ENCODE measurements at regions not wholly inside any gene's neighbourhood (a gene's known extent, or its start where the extent isn't known, plus 50 kb on each side); places are given as distances from the start of the nearest gene placed in this dataset.

DNA sequence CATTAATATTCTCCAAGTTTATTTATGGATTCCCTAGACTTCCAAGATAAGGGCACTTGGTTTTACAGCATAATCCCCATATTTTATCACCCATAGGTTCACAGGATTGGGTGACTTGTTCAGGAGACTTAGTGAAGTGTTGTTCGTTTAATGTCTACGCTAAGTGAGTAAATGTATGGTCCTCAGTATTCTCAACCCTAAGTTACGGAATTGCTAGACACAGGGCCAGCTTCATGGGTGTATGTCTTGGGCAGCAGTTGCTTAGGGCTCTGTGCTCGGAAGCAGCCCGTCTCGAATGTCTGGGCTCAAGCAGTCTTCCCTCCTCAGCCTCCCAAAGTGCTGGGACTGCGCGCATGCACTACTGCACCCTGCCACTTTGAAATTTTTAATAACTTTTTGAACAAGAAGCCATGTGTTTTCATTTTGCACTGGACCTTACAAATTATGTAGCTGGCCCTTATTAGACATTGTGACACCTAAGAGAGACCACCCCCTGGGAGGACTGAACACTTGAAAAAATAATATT lies 91.5 kb upstream of the ZNF217 start:
- ATAC-seq (no peak), DNase-seq (no peak)
- Mint-ChIP-seq H3K4me1 (ENCODE audit: low read depth) (peaks cover 35% of the 10 kb centered on the region), H3K27me3 (no peaks in the 10 kb centered on the region), H3K36me3 (ENCODE audit: low read depth) (no peaks in the 10 kb centered on the region), H3K27ac (peak overlapping the region; percentile 84), H3K9me3 (no peaks in the 10 kb centered on the region), H3K4me3 (no peak overlapping the region)
- TF ChIP-seq, protein P1, sequence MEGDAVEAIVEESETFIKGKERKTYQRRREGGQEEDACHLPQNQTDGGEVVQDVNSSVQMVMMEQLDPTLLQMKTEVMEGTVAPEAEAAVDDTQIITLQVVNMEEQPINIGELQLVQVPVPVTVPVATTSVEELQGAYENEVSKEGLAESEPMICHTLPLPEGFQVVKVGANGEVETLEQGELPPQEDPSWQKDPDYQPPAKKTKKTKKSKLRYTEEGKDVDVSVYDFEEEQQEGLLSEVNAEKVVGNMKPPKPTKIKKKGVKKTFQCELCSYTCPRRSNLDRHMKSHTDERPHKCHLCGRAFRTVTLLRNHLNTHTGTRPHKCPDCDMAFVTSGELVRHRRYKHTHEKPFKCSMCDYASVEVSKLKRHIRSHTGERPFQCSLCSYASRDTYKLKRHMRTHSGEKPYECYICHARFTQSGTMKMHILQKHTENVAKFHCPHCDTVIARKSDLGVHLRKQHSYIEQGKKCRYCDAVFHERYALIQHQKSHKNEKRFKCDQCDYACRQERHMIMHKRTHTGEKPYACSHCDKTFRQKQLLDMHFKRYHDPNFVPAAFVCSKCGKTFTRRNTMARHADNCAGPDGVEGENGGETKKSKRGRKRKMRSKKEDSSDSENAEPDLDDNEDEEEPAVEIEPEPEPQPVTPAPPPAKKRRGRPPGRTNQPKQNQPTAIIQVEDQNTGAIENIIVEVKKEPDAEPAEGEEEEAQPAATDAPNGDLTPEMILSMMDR (IDR thresholded peaks at IDR 0.05): no peak
- CTCF ChIA-PET: interaction anchor here (1.2 to 1.6 kb wide), 3 partner anchors 10 to 231 kb away, joined by 4 read pairs; no protein-coding TSS in a partner anchor
- intact Hi-C loops (cut with micrococcal nuclease): no loop called here
- POLR2A ChIA-PET: interaction anchor here (0.6 to 1.2 kb wide), 3 partner anchors 24 to 37 kb away, joined by 3 to 6 read pairs (median 3); no protein-coding TSS in a partner anchor

DNA sequence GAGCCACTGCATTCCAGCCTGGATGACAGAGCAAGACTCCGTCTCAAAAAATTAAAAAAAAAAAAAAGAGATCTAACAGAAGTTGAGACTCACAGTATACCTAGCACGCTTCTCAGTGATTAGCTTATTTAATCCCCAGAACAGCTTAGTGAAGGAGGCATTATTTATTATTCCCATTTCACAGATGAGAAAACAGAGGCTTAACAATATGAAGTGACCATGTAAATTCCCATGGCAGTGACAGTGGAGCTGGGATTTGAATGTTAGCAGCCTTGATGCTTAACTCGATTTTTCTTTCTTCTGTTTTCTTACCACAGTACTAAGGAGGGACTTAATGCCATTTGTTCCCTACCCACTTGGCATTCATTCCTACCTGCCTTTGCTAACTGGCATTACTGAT lies 89.9 kb upstream of the ZNF217 start:
- H3K27me3 Mint-ChIP-seq: no peaks in the 10 kb centered on the region
- DNase-seq (no peak), ATAC-seq (no peak)
- intact Hi-C loops (cut with micrococcal nuclease): no loop called here
- H3K36me3 Mint-ChIP-seq (ENCODE audit: low read depth): no peaks in the 10 kb centered on the region
- H3K27ac Mint-ChIP-seq: no peak overlapping the region
- TF ChIP-seq, protein P1 (IDR thresholded peaks at IDR 0.05): no peak
- no peaks in the 10 kb centered on the region for H3K9me3 Mint-ChIP-seq
- H3K4me1 Mint-ChIP-seq (ENCODE audit: low read depth): peaks cover 39% of the 10 kb centered on the region
- H3K4me3 Mint-ChIP-seq: no peak overlapping the region
- POLR2A ChIA-PET: interaction anchor here (1.2 to 1.4 kb wide), 2 partner anchors 23 to 25 kb away, joined by 3 to 4 read pairs; no protein-coding TSS in a partner anchor
- CTCF ChIA-PET: interaction anchor here (0.9 to 1.9 kb wide), 3 partner anchors 14 to 256 kb away, joined by 3 to 4 read pairs (median 3); no protein-coding TSS in a partner anchor

DNA sequence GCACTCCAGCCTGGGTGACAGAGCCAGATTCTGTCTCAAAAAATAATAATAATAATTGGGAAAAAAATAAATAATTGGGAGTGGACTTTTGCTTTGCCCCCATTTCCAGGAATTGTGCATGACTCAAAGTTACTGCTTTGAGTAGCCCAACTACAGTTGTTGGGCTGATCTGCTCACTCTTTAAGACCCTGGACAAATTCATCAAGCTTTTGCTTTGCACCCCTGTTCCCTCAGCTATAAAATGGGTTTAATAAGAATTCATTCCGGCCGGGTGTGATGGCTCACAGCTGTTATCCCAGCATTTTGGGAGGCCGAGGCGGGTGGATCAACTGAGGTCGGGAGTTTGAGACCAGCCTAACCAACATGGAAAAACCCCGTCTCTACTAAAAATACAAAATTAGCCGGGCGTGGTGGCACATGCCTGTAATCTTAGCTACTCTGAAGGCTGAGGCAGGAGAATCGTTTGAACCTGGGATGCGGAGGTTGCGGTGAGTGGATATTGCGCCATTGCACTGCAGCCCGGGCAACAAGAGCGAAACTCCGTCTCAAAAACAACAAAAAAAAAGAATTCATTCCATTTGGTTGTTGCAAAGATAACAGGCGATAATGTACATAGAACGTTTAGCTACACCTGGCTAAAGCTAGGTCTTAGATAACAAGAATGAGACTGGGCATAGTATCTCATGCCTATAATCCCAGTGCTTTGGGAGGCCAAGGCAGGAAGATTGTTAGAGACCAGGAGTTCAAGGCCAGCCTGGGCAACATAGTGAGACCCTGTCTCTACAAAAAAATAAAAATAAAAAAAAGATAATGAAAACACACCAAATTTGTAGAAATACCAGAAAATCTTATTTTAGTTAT lies 87.9 kb upstream of the ZNF217 start:
- no peak for ATAC-seq
- TF ChIP-seq, protein P1 (IDR thresholded peaks at IDR 0.05): no peak
- no peaks in the 10 kb centered on the region for H3K36me3 Mint-ChIP-seq (ENCODE audit: low read depth)
- H3K9me3 Mint-ChIP-seq: no peaks in the 10 kb centered on the region
- H3K4me3 Mint-ChIP-seq: no peak overlapping the region
- peaks cover 43% of the 10 kb centered on the region for H3K4me1 Mint-ChIP-seq (ENCODE audit: low read depth)
- ChIA-PET POLR2A (interaction anchor here (1.4 kb wide), 1 partner anchor 21 kb away, joined by 4 read pairs; no protein-coding TSS in a partner anchor), CTCF (interaction anchor here (2.0 kb wide), 1 partner anchor 18 kb away, joined by 4 read pairs; no protein-coding TSS in a partner anchor)
- no peak for DNase-seq
- intact Hi-C loops (cut with micrococcal nuclease): no loop called here
- H3K27me3 Mint-ChIP-seq: no peaks in the 10 kb centered on the region
- no peak overlapping the region for H3K27ac Mint-ChIP-seq

DNA sequence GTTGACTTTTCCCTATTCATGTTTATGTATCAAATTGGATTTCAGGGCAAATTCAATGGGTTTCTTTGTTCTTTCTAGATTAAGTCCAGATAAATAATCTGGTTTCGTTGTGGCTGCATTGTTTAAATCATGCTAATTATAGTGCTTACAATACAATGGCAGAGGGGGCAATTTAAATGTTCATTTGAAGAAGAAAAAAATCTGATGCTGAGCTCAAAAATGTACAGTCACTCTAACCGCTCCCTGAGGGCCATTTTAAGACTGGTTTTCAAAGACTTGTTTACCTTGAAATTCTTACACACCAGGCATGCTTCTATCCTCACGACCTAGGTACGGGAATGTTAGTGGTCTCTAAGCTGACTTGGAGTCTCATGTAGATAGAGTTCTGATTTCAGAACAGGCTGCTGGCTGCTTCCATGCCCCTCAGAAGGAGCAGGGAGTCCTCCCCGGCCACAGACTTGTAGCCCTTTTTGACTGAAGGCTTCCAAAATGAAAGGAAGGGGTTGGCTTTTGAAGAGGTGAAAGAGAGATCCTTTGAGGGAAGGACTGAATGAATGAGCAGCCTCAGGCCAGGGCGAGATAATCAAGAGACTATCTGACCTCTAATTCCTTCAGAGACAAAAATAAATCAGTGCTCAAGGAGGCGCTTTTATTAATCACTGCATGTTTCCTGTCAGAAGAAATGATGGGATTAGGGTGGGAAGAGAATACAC lies 86.1 kb upstream of the ZNF217 start:
- intact Hi-C loops (cut with micrococcal nuclease): no loop called here
- Mint-ChIP-seq H3K4me1 (ENCODE audit: low read depth) (peaks cover 28% of the 10 kb centered on the region), H3K36me3 (ENCODE audit: low read depth) (no peaks in the 10 kb centered on the region), H3K27ac (peak overlapping the region; percentile 44), H3K4me3 (no peak overlapping the region), H3K27me3 (no peaks in the 10 kb centered on the region), H3K9me3 (no peaks in the 10 kb centered on the region)
- TF ChIP-seq, protein P1 (IDR thresholded peaks at IDR 0.05): no peak
- ChIA-PET CTCF (interaction anchor here (0.8 to 1.8 kb wide), 3 partner anchors 19 to 40 kb away, joined by 3 to 6 read pairs (median 5); no protein-coding TSS in a partner anchor), POLR2A (interaction anchor here (0.6 to 1.4 kb wide), 2 partner anchors 13 to 28 kb away, joined by 3 to 4 read pairs; no protein-coding TSS in a partner anchor)
- DNase-seq: no peak
- no peak for ATAC-seq

All from activated CD8-positive, alpha-beta T cell treated with anti-CD3 and anti-CD28 coated beads for 36 hours (primary cell).